CD4-positive, alpha-beta T cell (primary cell): ENCODE measurements at regions not wholly inside any gene's neighbourhood (a gene's known extent, or its start where the extent isn't known, plus 50 kb on each side); places are given as distances from the start of the nearest gene placed in this dataset.

Experiments
- ATAC-seq: fragments of 200-7000 bp; cut with Tn5 transposase; one replicate; pipeline ENCODE4 v1.10.0; 2022; ENCODE audit warnings: mild to moderate bottlenecking; ENCODE audit not compliant: poor library complexity
- CTCF ChIA-PET: fragments of 350-600 bp; sonication (Branson Sonifier 250); formaldehyde crosslinking; loops from one replicate; lab custom pipeline; 2021; ENCODE audit warnings: antibody characterized with exemption, inconsistent platforms; lab: Charles Lee
- POLR2A ChIA-PET: fragments of 350-600 bp; sonication (Branson Sonifier 250); formaldehyde crosslinking; loops from one replicate; lab custom pipeline; 2021; ENCODE audit warnings: antibody characterized with exemption, inconsistent platforms; lab: Charles Lee
- DNase-seq, 14 experiments: peaks; one replicate each; pipeline ENCODE4 v3.0.0-alpha.2; 2013 to 2020; ENCODE audit warnings: mixed read lengths in 2 of 14
- H3K27ac ChIP-seq, 2 donors: one replicate each; pipeline versions ENCODE4 v1.5.1 to v1.7.0; 2013; ENCODE audit warnings: low read length in 2 of 2, low read depth in 1 of 2, mild to moderate bottlenecking in 1 of 2
- H3K27me3 ChIP-seq, 2 experiments: 1 replicate in 1 of 2; 2 replicates in 1 of 2; pipeline versions ENCODE4 v1.6.1 to v1.7.0; 2013; ENCODE audit warnings: low read length in 2 of 2, control low read depth in 1 of 2, mild to moderate bottlenecking in 1 of 2, moderate library complexity in 1 of 2; ENCODE audit not compliant: insufficient read depth in 2 of 2, control insufficient read depth in 1 of 2
- H3K36me3 ChIP-seq: one replicate; pipeline ENCODE4 v1.6.1; 2013; ENCODE audit warnings: low read length, control low read depth; ENCODE audit not compliant: insufficient read depth
- H3K4me1 ChIP-seq: one replicate; pipeline ENCODE4 v1.6.1; 2013; ENCODE audit warnings: low read length, control low read depth; ENCODE audit not compliant: insufficient read depth
- H3K4me3 ChIP-seq: one replicate; pipeline ENCODE4 v1.5.1; 2013; ENCODE audit warnings: mild to moderate bottlenecking, low read length, moderate library complexity
- H3K9me3 ChIP-seq, 2 experiments: 1 replicate in 1 of 2; 2 replicates in 1 of 2; pipeline versions ENCODE4 v1.6.1 to v1.7.0; 2013; ENCODE audit warnings: low read length in 2 of 2, mild to moderate bottlenecking in 2 of 2, control low read depth in 1 of 2, moderate library complexity in 1 of 2; ENCODE audit not compliant: control insufficient read depth in 1 of 2, insufficient read depth in 1 of 2
- H3K27ac Mint-ChIP-seq: one replicate; pipeline ENCODE4 v1.8.0; 2020; ENCODE audit warnings: mixed read lengths
- H3K27me3 Mint-ChIP-seq: one replicate; pipeline ENCODE4 v1.8.0; 2021; ENCODE audit warnings: mixed read lengths
- H3K36me3 Mint-ChIP-seq: one replicate; pipeline ENCODE4 v1.8.0; 2021; ENCODE audit warnings: low read depth, mixed read lengths
- H3K4me1 Mint-ChIP-seq: one replicate; pipeline ENCODE4 v1.8.0; 2021; ENCODE audit warnings: low read depth, mixed read lengths
- H3K4me3 Mint-ChIP-seq: one replicate; pipeline ENCODE4 v1.8.0; 2020; ENCODE audit warnings: mild to moderate bottlenecking, mixed read lengths
- H3K9me3 Mint-ChIP-seq: one replicate; pipeline ENCODE4 v1.8.0; 2020; ENCODE audit warnings: mixed read lengths
- intact Hi-C, 2 experiments: fragments of 100-400 bp; cut with DNase I in 1 of 2; cut with micrococcal nuclease in 1 of 2; formaldehyde crosslinking; loops; one replicate each; pipeline versions ENCODE4 v1.15.1 to v1.9.0; 2023 to 2025; cut with DNase I, micrococcal nuclease
- TF ChIP-seq, protein P1 (sequence below): fragments of 200-600 bp; IDR thresholded peaks from one replicate; pipeline ENCODE4 v1.8.0; 2022; ENCODE audit warnings: antibody characterized with exemption, mild to moderate bottlenecking

DNA sequence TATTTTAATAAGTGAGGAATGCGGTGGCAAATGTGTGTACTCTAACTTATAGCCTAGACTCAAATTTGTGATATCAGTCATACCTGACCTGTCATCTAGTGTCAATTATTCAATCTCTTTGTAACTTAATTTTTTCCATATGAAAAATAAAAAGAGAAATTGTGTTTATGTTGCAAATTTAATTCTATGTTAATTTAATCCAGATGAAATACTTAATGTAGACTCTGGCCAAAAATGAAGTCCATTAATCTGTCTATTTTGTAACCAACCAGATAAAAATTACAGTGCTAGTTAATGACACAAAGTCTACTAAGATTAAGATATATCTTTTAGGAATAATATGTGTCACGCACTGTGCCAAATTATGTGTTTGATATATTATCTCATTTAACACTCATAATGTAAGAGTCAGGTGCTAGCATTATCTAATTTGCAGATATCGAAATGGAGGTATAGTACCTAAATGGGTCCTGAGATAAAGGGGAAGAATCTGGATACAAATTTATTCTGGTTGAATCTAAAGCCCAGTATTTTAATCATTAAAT lies 712.1 kb downstream of the KCTD16 start:
- intact Hi-C loops = no loop called here
- H3K4me3 ChIP-seq = no peak overlapping the region
- ChIA-PET CTCF (no interaction called here), POLR2A (no interaction called here)
- H3K9me3 Mint-ChIP-seq = peaks cover 3% of the 10 kb centered on the region
- no peaks in the 10 kb centered on the region for H3K27me3 ChIP-seq
- ATAC-seq (no peak), DNase-seq (no peak)
- H3K4me3 Mint-ChIP-seq = no peak overlapping the region
- TF ChIP-seq, protein P1, sequence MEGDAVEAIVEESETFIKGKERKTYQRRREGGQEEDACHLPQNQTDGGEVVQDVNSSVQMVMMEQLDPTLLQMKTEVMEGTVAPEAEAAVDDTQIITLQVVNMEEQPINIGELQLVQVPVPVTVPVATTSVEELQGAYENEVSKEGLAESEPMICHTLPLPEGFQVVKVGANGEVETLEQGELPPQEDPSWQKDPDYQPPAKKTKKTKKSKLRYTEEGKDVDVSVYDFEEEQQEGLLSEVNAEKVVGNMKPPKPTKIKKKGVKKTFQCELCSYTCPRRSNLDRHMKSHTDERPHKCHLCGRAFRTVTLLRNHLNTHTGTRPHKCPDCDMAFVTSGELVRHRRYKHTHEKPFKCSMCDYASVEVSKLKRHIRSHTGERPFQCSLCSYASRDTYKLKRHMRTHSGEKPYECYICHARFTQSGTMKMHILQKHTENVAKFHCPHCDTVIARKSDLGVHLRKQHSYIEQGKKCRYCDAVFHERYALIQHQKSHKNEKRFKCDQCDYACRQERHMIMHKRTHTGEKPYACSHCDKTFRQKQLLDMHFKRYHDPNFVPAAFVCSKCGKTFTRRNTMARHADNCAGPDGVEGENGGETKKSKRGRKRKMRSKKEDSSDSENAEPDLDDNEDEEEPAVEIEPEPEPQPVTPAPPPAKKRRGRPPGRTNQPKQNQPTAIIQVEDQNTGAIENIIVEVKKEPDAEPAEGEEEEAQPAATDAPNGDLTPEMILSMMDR = no peak
- no peaks in the 10 kb centered on the region for H3K36me3 ChIP-seq
- H3K4me1 ChIP-seq = no peaks in the 10 kb centered on the region
- no peaks in the 10 kb centered on the region for H3K36me3 Mint-ChIP-seq
- no peaks in the 10 kb centered on the region for H3K4me1 Mint-ChIP-seq
- no peaks in the 10 kb centered on the region for H3K27me3 Mint-ChIP-seq
- H3K27ac Mint-ChIP-seq = no peak overlapping the region
- H3K27ac ChIP-seq = no peak overlapping the region
- H3K9me3 ChIP-seq = no peaks in the 10 kb centered on the region

DNA sequence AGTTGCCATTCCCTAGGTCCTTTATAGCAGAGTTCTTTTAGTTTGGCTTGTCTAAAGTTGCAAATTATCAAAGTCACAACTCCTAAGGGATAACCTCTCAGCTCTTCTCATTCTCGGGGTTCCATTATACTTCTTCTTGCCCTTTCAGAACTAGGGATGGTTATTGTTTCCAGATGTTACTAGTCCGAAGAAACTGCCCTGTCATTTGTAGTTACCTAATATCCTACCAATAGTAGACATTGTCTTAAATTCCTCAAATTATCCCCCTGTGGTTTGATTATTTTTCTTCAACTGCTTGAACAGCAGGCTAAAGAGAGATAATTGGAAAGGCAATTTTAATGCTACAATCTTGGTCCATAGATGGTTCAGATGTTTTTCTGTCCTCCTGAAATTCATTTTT lies 709.8 kb downstream of the KCTD16 start:
- ATAC-seq = no peak
- Mint-ChIP-seq H3K9me3 (peaks cover 5% of the 10 kb centered on the region), H3K4me1 (no peaks in the 10 kb centered on the region), H3K36me3 (no peaks in the 10 kb centered on the region), H3K27me3 (no peaks in the 10 kb centered on the region), H3K27ac (no peak overlapping the region), H3K4me3 (no peak overlapping the region)
- H3K9me3 ChIP-seq = no peaks in the 10 kb centered on the region
- TF ChIP-seq, protein P1 = no peak
- H3K4me3 ChIP-seq = no peak overlapping the region
- intact Hi-C loops = no loop called here
- H3K4me1 ChIP-seq = no peaks in the 10 kb centered on the region
- DNase-seq = no peak
- no peaks in the 10 kb centered on the region for H3K36me3 ChIP-seq
- H3K27me3 ChIP-seq = no peaks in the 10 kb centered on the region
- H3K27ac ChIP-seq = no peak overlapping the region
- POLR2A ChIA-PET = no interaction called here
- CTCF ChIA-PET = no interaction called here

DNA sequence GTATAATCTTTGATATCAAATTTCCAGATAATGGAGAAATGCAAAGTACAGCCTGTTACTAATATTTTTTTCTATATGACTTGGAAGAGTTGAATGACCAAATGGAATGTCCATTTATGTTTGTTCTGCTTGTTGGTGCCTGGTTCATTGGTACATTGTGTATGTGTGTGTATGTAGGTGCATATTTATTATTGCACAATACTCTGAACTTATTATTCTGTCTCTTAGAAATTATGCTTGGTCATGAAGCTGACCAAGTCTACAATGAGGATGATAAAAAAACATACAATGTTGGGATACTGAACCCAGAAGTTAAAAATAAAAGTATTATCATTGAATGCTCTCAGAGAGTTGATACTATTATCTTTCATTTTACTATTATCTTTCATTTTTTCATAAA lies 706.3 kb downstream of the KCTD16 start:
- Mint-ChIP-seq H3K36me3 (no peaks in the 10 kb centered on the region), H3K4me1 (no peaks in the 10 kb centered on the region), H3K4me3 (no peak overlapping the region), H3K27ac (no peak overlapping the region), H3K27me3 (no peaks in the 10 kb centered on the region), H3K9me3 (peaks cover 12% of the 10 kb centered on the region)
- ATAC-seq = no peak
- no peak for DNase-seq
- intact Hi-C loops = no loop called here
- Histone ChIP-seq H3K27ac (no peak overlapping the region), H3K36me3 (no peaks in the 10 kb centered on the region), H3K4me1 (no peaks in the 10 kb centered on the region), H3K9me3 (no peaks in the 10 kb centered on the region), H3K27me3 (no peaks in the 10 kb centered on the region), H3K4me3 (no peak overlapping the region)
- TF ChIP-seq, protein P1 = no peak
- CTCF ChIA-PET = no interaction called here
- POLR2A ChIA-PET = no interaction called here
